GM18907 (cell line): ENCODE measurements at regions not wholly inside any gene's neighbourhood (a gene's known extent, or its start where the extent isn't known, plus 50 kb on each side); places are given as distances from the start of the nearest gene placed in this dataset.
"Not testable (repeated sequence)": the region's sequence is repeated elsewhere in the genome, so short reads cannot be mapped to it uniquely, and the experiment has no call there.

Source experiments
- ATAC-seq: cut with Tn5 transposase; IDR thresholded peaks from one replicate; pipeline ENCODE4 v1.9.1; 2021; ENCODE audit warnings: mild to moderate bottlenecking, moderate library complexity; ENCODE audit not compliant: unreplicated experiment

DNA sequence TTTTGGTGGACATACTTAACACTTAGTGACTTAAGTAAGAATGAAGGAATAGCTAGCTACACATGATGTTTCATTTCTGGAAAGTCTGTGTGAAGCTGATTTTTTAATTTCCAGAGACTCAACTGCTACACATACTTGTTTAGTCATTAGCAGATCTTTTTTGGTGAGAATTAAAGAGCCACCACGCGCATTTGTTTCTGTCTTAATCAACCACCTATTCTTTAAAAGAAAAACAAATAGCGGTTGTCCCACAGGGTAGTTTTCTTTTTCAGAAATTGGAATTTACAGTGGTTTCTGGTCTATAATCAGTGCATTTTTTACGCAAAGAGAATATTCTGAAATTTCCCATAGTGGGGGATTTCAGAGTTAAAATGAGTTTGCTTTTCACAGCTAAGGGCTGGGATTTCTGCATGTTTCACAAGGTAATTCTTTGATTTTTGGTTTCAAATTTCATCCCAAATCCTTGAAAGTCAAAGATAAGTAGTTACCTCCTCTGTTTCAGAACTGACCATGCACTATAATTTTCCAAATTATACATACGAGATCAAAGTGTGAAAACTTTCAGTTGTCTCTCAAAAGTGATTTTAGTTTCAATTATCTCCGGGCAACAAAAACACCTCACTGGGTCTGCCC is 631.0 kb upstream of the GRM7 start:
- ATAC-seq: peak; percentile 60

DNA sequence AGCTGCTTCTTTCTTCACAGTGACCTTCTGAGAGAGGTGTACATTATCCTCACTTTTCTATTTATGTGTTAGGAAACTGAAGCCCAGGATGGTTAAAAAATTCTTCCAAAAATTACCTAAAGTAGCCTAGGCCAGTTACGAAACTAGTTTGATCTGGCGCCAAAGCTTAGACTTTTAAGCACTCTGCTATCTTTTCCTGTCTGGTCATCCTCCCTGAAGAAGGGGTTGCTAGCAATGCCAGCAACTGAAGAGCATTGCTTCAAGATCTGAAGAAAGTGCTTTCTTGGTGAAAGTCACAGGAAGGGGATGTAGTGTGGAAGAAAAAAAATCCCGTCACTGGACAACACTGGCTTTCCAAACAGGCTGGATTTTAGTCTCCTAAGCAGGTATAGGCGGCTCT is 618.8 kb upstream of the GRM7 start:
- no peak for ATAC-seq

DNA sequence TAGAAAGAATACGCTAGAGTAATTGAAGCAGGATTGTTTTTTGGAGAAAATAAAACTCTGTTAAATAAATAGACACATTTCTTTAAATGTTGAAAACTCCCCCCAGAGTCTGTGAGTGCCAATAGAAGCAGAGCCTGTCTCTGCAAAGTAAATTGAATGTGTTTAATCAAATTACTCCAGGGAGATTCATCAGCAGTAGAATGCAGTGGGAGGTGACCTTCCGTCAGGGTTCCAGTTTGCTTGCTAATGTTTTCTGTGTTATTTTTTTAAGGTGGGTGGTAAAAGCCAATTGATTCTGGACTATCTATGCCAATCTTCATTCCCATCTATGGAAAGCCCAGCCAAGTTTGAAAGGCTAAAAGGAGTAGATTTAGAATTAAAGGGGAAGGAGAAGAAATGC is 612.4 kb upstream of the GRM7 start:
- no peak for ATAC-seq

DNA sequence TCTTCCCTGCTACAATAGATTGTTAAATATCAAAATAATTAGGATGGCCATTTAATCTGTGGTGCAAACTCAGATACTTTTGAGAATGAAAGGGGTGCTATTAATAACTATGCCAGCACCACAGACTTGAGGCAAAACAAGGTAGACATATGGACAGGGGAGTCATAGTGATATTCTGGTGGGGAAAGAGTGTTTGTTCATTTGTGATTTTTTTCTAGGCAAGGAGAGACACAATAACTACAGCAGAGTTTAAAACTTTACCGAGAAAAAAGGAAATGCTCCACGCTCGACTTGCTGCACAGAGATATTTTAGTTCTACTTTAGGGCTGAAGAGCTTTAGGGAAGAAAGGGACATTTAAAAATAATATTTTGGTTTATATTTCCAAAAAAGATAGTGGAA is 611.2 kb upstream of the GRM7 start:
- peak; percentile 80 for ATAC-seq

DNA sequence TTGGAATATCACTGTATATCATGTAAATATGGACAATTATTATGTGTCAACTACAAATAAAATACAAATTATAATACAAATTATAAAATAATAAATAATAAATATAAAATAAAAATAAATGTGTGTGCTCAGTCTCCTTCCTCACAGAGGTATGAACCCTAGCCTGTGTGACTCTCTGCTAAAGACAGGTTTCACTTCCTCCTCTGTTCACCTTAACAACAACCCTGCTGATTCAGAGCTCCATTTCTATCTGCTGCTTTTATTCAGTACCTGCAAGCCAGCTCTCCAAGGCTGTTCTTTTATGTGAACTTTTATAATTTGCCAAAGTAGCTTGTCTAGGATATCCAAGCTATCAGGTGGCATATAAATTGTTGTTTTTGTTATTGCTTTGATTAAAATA is 610.7 kb upstream of the GRM7 start:
- ATAC-seq: peak; percentile 99

DNA sequence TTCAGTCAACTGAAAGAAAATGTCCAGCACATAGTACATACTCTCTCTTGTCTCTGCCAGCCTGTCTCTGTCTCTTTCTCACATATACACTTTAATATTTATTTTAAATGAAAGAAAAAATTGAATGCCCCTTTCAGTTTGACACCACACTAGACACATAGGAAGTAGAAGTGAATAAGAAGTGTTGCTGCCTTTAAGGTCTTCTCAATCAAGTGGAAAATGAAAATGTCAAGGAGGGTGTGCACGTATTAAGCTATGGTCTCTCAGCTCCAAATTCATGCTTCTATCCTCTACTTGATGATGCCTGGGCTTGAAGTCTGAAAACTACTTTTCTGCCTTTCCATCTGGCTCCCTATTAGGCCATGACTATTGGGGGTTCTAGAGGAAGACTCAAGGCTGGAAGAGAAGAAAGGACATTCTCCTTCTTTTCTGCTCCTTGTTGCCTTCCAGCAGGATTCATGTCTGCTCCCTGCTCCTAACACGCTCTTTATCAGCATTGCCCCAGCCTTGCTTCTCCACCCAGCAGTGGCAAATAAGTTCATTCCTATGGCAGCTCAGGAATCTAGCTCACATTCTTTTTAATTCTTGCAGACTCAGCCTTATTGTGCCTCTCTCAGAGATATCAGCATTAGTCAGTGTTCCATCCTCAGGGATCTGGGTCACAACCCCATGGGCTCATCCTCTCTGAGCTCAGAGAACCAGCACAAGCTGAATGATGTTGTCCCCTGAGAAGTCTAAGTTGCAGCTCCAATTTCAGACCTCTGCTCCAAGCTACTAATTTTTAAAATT is 609.1 kb upstream of the GRM7 start:
- no peak for ATAC-seq

DNA sequence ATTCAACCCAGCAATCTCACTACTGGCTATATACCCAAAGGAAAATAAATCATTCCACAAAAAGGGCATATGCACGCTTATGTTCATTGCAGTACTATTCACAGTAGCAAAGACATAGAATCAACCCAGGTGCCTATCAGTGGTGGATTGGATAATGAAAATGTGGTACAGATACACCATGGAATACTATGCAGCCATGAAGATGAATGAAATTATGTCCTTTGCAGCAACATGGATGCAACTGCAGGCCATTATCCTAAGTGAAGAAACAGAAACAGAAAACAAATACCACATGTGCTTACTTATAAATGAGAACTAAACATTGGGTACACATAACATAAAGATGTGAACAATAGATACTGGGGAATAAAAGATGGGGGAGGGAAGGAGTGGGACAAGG is 606.4 kb upstream of the GRM7 start:
- ATAC-seq: no peak

DNA sequence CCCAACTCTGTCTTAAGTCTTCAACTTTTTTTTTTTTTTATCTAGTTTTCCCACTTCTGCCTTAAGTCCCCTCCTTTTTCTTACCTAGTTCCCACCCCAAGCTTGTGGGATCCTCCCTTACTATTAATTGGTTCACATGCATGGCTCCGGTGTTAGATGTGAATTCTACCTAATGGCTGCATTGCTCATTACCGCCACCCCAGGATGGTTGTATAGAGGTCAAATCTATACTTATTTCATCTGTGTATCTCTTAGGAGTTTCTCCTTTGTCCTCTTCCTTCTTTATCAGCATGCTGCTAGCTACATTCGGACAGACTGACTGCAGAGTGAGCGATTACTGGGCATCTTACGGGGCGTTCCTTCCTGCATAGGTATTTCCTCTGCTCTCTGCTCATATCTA is 605.7 kb upstream of the GRM7 start:
- no peak for ATAC-seq

DNA sequence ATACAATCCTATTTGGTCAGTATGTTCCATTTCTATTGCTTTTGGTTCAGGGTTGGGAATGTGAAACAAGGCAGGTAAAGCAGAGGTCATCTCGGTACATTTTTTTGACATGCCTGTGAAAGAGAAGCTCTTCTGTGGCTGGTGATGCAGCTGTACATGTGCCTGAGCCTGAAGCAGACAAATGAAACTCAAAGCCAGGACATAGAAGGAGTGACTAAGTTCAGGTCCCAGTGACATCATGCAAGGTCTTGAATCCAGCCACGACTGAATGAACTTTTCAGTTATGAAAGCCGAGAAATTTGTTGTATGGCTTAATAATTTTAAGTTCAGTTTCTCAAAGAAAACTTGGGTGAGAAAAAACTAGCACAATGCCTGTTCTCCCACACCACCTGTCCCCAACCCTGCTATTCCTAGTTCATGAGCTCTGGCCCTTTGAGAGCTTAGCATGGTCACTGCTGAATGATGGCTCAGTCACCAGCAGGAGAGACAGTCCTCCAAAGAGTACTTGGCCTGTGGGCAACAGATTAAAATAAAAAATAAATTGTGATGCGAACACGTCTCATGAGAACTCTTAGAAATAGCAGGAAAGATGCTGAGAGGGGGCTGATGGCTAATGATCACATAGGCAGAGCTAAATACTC is 600.2 kb upstream of the GRM7 start:
- ATAC-seq: peak; percentile 79

DNA sequence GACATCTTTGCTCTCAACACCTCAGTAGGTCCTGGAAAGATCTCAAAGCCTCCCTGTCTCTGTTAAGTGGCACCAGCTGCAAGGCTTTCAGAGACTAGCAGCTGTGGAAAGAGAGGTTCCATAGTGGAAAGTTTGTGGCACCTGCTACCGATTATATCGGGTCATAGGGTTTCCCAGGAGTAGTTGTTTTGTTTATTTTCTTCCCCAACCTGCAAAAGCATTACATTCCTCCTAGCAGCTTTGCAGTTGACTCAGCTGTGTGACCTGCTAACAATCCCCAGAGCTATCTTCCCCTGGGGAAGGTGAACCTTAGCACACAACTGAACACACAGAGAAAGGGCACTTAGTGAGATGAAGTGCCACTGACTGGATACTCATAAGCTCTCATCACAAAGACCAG is 598.9 kb upstream of the GRM7 start:
- no peak for ATAC-seq

DNA sequence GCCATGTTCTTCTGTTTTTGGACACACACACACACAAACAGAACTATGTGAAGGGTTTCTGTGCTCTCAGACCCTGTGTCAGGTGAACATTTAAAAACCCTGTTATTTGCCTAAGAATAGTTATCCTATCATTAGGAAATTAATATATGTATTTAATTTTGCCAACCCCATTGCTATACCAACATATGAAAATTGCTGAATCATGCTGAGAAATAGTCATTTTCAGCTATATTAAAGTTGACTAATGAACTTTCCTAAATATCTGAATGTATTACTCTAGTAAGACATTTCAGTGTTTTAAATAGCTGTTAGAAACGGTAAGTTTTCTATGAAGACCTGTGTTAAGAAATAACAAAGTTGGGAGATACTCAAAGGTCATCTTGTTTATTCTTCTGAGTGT is 596.9 kb upstream of the GRM7 start:
- ATAC-seq: no peak

DNA sequence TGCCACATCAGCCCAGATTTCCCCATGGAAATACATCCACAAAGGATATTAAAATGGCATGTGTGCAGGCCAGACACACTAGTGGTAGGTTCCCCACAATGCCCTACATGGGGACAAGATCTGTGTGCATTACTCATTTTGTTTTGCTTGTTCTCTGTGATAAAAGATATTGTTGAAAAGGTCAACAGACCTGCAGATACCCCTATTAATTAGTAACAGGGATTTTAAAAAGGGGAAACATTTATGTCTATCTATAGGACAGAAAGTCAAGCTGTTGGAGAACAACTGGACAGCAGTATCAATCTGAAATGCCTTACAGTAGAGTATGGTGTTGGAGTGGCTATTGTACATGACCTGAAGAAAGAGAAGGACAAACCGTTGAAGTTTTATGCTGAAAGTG is 596.0 kb upstream of the GRM7 start:
- ATAC-seq: peak; percentile 64

DNA sequence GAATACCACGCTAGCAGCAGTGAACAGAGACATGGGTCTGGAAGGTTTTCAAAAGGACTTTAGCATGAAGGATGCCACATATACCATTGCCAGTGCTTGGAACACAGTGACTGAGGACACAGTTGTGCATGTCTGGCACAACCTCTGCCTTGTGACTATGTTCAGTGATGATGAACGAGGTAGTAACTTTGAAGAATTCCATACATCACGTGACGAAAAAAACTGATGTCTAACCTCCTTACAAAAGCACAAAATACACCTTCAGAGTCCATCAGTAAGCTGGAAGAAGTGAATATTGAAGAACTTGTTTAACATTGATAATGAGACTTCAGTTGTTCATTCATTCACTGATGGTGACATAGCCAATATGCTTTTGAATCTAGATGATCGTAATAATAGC is 594.8 kb upstream of the GRM7 start:
- no peak for ATAC-seq

DNA sequence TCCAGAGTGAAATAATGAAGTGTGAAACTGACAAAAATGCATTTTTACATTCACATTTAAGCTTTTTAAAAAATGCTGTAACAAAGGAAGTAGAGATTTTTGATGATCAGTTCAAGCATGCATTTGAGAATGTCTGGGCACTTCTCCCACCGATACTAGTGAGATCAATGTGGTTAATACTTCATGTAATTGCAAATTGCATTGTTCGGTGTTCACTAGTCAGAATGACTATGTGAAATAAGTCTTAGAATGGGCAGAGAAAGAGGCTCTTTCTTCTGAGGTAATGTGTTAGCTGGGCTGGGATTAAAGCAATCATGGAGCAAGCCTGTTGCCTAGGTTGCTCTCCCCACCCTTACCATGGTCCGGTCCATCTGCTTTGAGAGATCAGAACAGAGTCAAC is 587.0 kb upstream of the GRM7 start:
- no peak for ATAC-seq

DNA sequence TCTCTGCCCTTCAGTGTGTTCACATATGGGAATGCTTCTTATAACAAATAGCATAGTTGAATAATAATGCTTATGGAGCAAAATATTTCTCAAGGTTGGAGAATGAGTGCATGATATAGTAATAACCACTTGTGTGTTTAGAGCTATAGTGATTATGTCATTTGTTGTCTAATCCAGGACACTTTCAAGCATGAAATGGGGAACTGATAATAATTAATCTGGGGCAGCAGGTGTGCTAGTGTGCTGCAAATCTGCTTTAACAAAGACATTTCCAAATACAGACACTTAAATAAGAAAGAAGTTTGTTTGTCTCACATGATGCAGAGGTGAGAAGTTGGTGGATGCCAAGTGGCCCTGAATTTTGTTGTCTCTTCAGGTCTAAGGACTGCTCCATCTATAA is 579.3 kb upstream of the GRM7 start:
- no peak for ATAC-seq

DNA sequence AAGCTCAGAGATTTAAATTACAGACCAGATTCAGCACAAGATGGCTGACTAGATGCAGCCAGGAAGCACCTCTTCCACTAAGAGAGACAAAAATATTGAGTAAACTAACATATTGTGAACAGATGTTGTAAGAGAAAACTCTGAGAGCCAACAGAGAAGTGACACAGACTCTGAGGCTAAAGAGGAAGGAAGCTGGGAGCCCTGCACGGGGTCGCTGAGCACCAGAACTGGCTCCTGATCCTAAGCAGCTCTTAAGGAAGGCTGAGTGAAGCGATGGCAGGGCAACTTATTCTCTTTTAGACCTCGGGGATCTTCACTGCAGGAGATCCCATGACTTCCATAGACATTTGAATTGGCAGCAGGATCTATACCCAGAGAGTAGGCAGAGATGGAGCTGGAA is 578.0 kb upstream of the GRM7 start:
- ATAC-seq: no peak

DNA sequence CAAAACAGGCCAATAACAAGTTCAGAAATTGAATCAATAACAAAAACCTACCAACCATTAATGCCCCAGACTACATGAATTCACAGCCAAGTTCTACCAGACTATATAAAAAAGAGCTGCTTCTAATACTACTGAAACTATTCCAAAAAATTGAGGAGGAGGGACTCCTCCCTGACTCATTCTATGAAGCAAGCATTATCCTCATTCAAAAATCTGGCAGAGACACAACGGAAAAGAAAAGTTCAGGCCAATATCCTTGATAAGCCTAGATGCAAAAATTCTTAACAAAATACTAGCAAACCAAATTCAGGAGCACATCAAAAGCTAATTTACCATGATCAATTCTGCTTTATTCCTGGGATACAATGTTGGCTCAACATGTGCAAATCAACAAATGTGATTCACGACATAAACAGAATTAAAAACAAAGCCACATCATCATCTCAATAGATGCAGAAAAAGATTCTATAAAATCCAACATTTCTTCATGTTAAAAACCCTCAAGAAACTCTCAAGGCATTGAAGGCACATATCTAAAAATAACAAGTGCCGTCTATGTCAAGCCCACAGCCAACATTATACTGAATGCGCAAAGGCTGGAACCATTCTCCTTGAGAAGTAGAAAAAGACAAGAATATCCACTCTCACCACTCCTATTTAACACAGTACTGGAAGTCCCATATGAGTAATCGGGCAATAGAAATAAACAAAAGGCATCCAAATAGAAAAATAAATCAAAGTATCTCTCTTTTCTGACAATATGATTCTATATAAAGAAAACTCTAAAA is 573.6 kb upstream of the GRM7 start:
- ATAC-seq: no peak

DNA sequence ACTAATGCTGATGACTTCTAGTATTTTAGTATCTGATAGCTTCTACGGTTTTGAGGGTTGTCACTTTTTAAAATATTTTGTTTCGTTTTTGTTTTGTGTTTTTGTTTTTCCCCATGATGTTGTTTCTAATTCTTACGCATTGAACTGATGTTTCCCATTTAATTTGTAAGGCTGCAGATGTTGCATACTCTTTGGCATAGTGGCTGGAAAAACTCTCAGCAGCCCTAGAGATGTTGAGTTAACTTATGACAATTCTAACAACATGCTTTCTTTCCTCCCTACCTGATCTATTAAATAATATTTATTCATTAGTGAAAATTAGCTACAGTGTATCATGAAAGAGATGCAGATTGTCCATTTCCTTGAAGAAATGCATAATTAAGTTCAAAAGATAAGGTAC is 559.3 kb upstream of the GRM7 start:
- ATAC-seq: no peak

DNA sequence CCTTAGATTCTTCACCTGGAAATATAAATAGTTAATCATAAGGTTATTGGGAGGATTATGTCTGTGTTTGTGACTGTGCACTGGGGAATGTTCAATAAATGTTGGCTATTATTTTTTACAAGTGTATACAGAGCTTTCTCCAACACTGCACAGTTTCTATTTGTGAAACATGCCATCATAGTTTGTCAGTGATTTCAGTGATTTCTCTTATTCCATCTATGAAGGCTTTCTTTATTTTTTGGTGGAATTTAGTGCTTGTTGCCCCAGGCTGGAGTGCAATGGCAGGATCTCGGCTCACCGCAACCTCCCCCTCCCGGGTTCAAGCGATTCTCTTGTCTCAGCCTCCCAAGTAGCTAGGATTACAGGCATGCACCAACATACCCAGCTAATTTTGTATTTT is 545.0 kb upstream of the GRM7 start:
- no peak for ATAC-seq

DNA sequence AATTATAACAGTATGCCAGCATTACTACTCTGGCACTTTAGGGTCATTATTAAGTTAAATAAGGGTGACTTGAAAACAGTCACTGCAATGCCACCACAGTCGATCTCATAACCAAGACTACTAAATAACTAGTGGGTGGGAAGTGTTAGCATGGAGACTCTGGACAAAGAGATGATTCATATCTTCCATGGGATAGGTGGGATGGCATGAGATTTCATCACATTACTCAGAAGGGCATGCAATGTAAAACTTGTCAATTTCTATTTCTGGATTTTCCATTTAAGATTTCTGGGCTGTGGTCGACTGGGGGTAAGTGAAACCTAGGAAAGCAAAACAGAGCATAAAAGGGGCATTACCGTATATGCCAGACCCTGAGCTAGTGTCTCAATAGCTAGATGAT is 538.9 kb upstream of the GRM7 start:
- no peak for ATAC-seq

DNA sequence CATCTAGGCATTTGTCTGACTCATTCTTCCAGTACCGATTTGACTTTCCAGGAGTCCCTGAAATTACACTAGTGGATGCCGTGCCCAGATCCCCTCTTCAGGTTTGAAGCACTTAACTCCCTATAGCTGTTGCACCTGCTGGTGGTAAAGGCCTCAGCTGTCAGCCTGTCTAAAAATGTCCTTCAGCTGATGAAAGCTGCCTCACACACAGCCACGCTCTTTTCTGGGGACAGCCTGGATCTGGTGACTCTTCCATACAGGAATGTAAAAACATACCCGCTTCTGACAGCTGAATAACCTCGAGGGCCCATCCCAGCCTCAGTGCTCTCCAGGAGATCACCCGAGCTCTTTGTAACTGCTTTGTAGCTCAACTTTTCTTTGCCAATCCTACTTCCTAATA is 534.1 kb upstream of the GRM7 start:
- ATAC-seq: no peak

DNA sequence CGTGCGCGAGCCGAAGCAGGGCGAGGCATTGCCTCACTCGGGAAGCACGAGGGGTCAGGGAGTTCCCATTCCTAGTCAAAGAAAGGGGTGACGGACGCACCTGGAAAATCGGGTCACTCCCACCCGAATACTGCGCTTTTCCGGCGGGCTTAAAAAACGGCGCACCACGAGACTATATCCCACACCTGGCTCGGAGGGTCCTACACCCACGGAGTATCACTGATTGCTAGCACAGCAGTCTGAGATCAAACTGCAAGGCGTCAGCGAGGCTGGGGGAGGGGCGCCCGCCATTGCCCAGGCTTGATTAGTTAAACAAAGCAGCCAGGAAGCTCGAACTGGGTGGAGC is 520.0 kb upstream of the GRM7 start:
- ATAC-seq: not testable (repeated sequence)
